GM10248 (cell line): ENCODE measurements at regions not wholly inside any gene's neighbourhood (a gene's known extent, or its start where the extent isn't known, plus 50 kb on each side); places are given as distances from the start of the nearest gene placed in this dataset.
"Not testable (repeated sequence)": the region's sequence is repeated elsewhere in the genome, so short reads cannot be mapped to it uniquely, and the experiment has no call there.

Experiments used
- CTCF ChIA-PET: fragments of 300-600 bp; sonication (Branson Sonifier 250); formaldehyde crosslinking; extraction: SDS; loops from one replicate; lab custom pipeline; 2021; ENCODE audit warnings: antibody characterized with exemption; lab: Yijun Ruan, JAX
- POLR2A ChIA-PET: fragments of 350-650 bp; sonication (Branson Sonifier 250); formaldehyde crosslinking; extraction: SDS; loops from one replicate; lab custom pipeline; 2020; ENCODE audit warnings: antibody characterized with exemption; lab: Yijun Ruan, JAX
- DNase-seq: peaks from one replicate; pipeline ENCODE4 v3.0.0; 2012; ENCODE audit errors: extremely low spot score
- TF ChIP-seq, protein P1 (sequence below): IDR thresholded peaks from 2 replicates; pipeline ENCODE4 v1.5.1; 2012; ENCODE audit warnings: mild to moderate bottlenecking, low read depth; ENCODE audit errors: extremely low read depth, missing control alignments, control extremely low read depth

DNA sequence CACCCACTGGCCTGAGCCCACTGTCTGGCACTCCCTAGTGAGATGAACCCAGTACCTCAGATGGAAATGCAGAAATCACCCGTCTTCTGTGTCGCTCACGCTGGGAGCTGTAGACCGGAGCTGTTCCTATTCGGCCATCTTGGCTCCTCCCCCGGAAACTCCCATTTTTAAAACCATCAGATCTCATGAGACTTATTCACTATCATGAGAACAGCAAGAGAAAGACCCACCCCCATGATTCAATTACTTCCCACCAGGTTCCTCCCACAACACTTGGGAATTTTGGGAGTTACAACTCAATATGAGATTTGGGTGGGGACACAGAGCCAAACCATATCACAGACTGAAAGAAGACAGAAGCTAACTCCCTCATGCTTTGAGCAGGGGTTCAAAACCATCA is 134.5 kb downstream of the SLC39A8 start:
- DNase-seq, CTCF ChIA-PET, POLR2A ChIA-PET: not testable (repeated sequence)

DNA sequence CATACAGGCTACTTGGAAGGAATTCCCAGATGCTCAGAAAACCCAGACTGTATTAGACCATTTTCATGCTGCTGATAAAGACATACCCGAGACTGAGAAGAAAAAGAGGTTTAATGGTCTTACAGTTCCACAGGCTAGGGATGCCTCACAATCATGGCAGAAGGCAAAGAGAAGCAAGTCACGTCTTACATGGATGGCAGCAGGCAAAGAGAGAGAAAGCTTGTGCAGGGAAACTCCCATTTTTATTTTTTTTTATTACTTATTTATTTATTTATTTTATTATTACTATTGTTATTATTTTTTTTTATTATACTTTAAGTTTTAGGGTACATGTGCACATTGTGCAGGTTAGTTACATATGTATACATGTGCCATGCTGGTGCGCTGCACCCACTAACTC is 140.6 kb downstream of the SLC39A8 start:
- CTCF ChIA-PET, POLR2A ChIA-PET, DNase-seq: not testable (repeated sequence)

DNA sequence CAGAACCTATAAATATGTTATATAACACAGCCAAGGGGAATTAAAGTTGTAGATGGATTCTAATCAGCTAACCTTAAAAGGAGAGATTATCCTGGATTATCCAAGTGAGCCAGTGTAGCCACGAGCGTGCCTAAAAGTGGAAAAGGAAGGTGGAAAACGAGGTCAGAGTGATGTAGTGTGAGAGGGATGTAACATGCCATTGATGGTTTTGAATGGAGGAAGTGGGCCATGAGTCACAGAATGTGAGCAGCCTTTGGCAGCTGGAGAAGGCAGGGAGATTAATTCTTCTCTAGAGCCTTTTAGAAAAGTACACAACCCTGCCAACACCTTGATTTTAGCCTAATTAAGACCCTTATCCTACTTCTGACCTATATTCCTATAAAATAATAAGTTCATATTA is 149.1 kb downstream of the SLC39A8 start:
- CTCF ChIA-PET = no interaction called here
- no peak for DNase-seq
- POLR2A ChIA-PET = no interaction called here
- TF ChIP-seq, protein P1, sequence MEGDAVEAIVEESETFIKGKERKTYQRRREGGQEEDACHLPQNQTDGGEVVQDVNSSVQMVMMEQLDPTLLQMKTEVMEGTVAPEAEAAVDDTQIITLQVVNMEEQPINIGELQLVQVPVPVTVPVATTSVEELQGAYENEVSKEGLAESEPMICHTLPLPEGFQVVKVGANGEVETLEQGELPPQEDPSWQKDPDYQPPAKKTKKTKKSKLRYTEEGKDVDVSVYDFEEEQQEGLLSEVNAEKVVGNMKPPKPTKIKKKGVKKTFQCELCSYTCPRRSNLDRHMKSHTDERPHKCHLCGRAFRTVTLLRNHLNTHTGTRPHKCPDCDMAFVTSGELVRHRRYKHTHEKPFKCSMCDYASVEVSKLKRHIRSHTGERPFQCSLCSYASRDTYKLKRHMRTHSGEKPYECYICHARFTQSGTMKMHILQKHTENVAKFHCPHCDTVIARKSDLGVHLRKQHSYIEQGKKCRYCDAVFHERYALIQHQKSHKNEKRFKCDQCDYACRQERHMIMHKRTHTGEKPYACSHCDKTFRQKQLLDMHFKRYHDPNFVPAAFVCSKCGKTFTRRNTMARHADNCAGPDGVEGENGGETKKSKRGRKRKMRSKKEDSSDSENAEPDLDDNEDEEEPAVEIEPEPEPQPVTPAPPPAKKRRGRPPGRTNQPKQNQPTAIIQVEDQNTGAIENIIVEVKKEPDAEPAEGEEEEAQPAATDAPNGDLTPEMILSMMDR = no peak

DNA sequence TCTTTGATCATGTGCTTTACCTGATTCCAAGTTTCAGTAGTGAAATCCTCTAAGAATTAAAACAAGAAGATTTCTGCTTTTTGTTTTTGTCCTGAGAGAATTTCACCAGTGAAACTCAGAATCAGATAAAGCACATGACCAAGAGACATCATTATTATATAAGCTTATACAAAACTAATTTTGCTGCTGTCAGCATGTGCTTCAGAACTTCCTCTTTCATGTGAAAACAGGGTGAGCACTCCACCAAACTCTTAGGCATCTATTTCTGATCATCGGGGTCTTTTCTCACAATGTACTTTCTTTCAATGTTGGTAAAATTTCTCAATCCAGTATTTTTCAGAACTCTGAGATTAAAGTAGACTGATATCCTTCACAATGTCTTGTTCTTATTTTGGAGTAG is 152.1 kb downstream of the SLC39A8 start:
- DNase-seq = no peak
- ChIA-PET CTCF (no interaction called here), POLR2A (no interaction called here)
- TF ChIP-seq, protein P1 = no peak

DNA sequence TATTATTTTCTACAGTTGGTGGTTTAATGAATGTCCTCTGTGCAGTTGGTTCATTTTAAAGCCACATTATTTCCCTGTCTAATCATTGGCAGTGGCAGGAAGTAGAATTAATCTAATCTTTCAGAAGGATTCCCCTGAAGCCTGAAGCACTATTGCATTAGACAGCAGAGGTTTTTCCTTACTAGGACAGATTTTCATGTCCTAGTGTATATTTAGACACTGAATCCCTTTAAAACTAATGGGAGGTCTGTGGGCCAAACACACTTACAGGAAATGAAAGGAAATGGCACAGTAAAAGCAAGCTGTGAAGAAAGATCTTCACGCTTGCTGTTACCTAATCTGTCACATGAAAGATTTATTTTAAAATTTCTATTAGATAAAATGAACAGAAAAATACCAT is 165.2 kb downstream of the SLC39A8 start:
- no peak for DNase-seq
- TF ChIP-seq, protein P1 = no peak
- ChIA-PET POLR2A (no interaction called here), CTCF (interaction anchor here (1.0 kb wide), 1 partner anchor 28 kb away, joined by 3 read pairs; no protein-coding TSS in a partner anchor)

DNA sequence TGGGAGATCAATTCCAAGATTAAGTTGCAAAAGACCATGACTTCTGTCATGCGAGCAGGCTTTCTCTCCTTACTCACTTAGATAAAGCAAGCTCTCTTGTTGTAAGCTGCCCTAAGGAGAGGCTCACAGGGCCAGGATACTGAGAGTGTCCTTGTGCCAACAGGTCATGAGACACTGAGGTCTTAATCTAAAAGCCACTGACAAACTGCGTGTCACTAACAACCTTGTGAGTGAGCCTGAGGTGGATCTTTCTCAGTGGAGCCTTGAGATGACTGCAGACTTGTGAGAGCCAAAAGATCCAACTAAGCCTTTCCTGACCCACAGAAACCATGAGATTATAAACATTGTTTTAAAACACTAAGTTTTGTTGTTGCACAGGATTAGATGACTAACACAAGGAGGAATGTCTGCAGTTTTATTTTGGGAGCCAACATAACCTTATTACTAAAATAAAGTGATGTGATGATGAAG is 170.5 kb downstream of the SLC39A8 start:
- TF ChIP-seq, protein P1 = no peak
- DNase-seq = no peak
- ChIA-PET CTCF (no interaction called here), POLR2A (no interaction called here)

DNA sequence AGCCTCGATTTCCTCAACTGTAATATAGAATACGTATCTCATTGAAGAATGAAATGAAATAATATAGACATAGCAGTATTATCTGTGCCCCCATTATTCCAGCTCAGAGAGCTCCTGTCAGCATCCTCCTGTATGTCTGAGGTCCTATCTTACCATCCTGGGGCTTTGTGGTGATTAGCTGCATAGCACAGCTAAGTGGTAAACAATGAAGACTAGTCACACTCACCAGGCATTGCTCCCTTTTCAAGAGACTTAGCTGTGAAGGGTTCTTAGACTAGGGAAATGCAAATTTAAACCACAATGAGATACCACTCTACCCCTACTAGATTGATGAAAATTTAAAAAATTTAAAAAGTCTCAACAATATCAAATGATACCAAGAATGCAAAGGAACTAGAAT is 172.9 kb downstream of the SLC39A8 start:
- TF ChIP-seq, protein P1 = no peak
- ChIA-PET CTCF (interaction anchor here (1.4 kb wide), 1 partner anchor 12 kb away, joined by 5 read pairs; no protein-coding TSS in a partner anchor), POLR2A (no interaction called here)
- no peak for DNase-seq

DNA sequence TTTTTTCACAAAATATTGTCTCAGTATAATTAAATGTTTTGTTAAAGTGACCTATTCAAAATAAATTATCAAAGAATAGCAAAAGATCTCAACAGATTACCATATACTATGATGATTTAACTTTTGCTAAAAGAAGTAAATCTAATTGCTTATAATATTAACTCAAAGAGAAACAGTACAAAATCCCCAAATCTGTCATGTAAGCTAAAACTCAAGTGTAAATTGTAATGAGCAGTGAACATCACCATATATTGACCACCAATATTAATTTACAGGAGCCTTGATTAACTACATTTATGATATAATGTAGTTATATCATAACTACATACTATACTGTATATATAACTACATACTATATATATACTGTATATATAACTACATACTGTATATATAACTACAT is 174.4 kb downstream of the SLC39A8 start:
- POLR2A ChIA-PET = no interaction called here
- no peak for DNase-seq
- TF ChIP-seq, protein P1 = no peak
- CTCF ChIA-PET = interaction anchor here (1.0 kb wide), 1 partner anchor 13 kb away, joined by 3 read pairs; no protein-coding TSS in a partner anchor
